HEK293 (cell line): ENCODE measurements at regions not wholly inside any gene's neighbourhood (a gene's known extent, or its start where the extent isn't known, plus 50 kb on each side); places are given as distances from the start of the nearest gene placed in this dataset.
A peak's percentile ranks its signal among the peaks of the same experiment; 100 is the strongest.

Experiments used
- CTCF ChIA-PET: fragments of 350-600 bp; formaldehyde crosslinking; extraction: SDS; loops from one replicate; lab custom pipeline; 2021; ENCODE audit warnings: antibody characterized with exemption; lab: Yijun Ruan, JAX
- POLR2A ChIA-PET: fragments of 300-600 bp; formaldehyde crosslinking; extraction: SDS; loops from one replicate; lab custom pipeline; 2020; ENCODE audit warnings: antibody characterized with exemption, inconsistent platforms; lab: Yijun Ruan, JAX
- H3K27ac ChIP-seq: fragments of 200-500 bp; sonication (Bioruptor generic); 2 replicates; pipeline ENCODE4 v1.5.1; 2014; ENCODE audit warnings: low read depth, low read length, control low read depth, inconsistent platforms; ENCODE audit errors: extremely low read depth
- H3K36me3 ChIP-seq, 2 experiments: fragments of 200-500 bp in 1 of 2; sonication (Bioruptor generic) in 1 of 2; 1 replicate in 1 of 2; 2 replicates in 1 of 2; pipeline ENCODE4 v1.5.1; 2014 to 2017; ENCODE audit warnings: inconsistent platforms in 2 of 2, low read length in 2 of 2; ENCODE audit not compliant: control insufficient read depth in 2 of 2, insufficient read depth in 1 of 2
- H3K4me1 ChIP-seq: fragments of 200-500 bp; sonication (Bioruptor generic); 2 replicates; pipeline ENCODE4 v1.5.1; 2014; ENCODE audit warnings: mild to moderate bottlenecking, low read length, inconsistent platforms; ENCODE audit not compliant: control insufficient read depth, insufficient read depth
- H3K4me3 ChIP-seq: 2 replicates; pipeline ENCODE4 v1.5.1; 2011; ENCODE audit warnings: low read depth, mild to moderate bottlenecking, control low read depth, low read length, moderate library complexity
- H3K9me3 ChIP-seq: fragments of 200-500 bp; sonication (Bioruptor generic); 2 replicates; pipeline ENCODE4 v1.5.1; 2014; ENCODE audit warnings: low read depth, low read length, inconsistent platforms; ENCODE audit not compliant: control insufficient read depth, insufficient read depth
- AEBP2 ChIP-seq: fragments of 450-650 bp; formaldehyde crosslinking; IDR thresholded peaks from 2 replicates; pipeline ENCODE4 v1.5.1; 2016; ENCODE audit warnings: missing biosample characterization, missing genetic modification characterization, borderline replicate concordance
- BCL11B ChIP-seq: fragments of 450-650 bp; formaldehyde crosslinking; IDR thresholded peaks from 2 replicates; pipeline ENCODE4 v1.5.1; 2016; ENCODE audit warnings: low read depth, missing biosample characterization, missing genetic modification characterization
- SP7 ChIP-seq: fragments of 450-650 bp; formaldehyde crosslinking; IDR thresholded peaks from 2 replicates; pipeline ENCODE4 v1.5.1; 2016; ENCODE audit warnings: missing biosample characterization, missing genetic modification characterization
- TRIM28 ChIP-seq: IDR thresholded peaks from 2 replicates; pipeline ENCODE4 v1.6.1; 2011; ENCODE audit warnings: low read length, control low read depth, borderline replicate concordance
- ZEB2 ChIP-seq: fragments of 450-650 bp; formaldehyde crosslinking; IDR thresholded peaks from 2 replicates; pipeline ENCODE4 v1.5.1; 2016; ENCODE audit warnings: missing biosample characterization, missing genetic modification characterization
- ZFHX2 ChIP-seq: fragments of 450-650 bp; formaldehyde crosslinking; conservative IDR thresholded peaks from 2 replicates; pipeline ENCODE4 v1.5.1; 2016; ENCODE audit warnings: missing biosample characterization, missing genetic modification characterization
- ZNF10 ChIP-seq: fragments of 450-650 bp; formaldehyde crosslinking; IDR thresholded peaks from 2 replicates; pipeline ENCODE4 v1.5.1; 2017; ENCODE audit warnings: missing biosample characterization, missing genetic modification characterization
- ZNF112 ChIP-seq: fragments of 450-650 bp; formaldehyde crosslinking; IDR thresholded peaks from 2 replicates; pipeline ENCODE4 v1.5.0; 2017; ENCODE audit warnings: missing biosample characterization, missing genetic modification characterization
- ZNF146 ChIP-seq: fragments of 450-650 bp; formaldehyde crosslinking; IDR thresholded peaks from 2 replicates; pipeline ENCODE4 v1.5.1; 2016; ENCODE audit warnings: missing biosample characterization, missing genetic modification characterization
- ZNF174 ChIP-seq: fragments of 450-650 bp; formaldehyde crosslinking; IDR thresholded peaks from 2 replicates; pipeline ENCODE4 v1.5.0; 2017; ENCODE audit warnings: missing biosample characterization, mild to moderate bottlenecking, missing genetic modification characterization
- ZNF2 ChIP-seq: fragments of 450-650 bp; formaldehyde crosslinking; IDR thresholded peaks from 2 replicates; pipeline ENCODE4 v1.5.1; 2016; ENCODE audit warnings: missing biosample characterization, missing genetic modification characterization
- ZNF202 ChIP-seq: fragments of 450-650 bp; formaldehyde crosslinking; IDR thresholded peaks from 2 replicates; pipeline ENCODE4 v1.5.1; 2016; ENCODE audit warnings: missing biosample characterization, missing genetic modification characterization, borderline replicate concordance
- ZNF221 ChIP-seq: fragments of 450-650 bp; formaldehyde crosslinking; IDR thresholded peaks from 2 replicates; pipeline ENCODE4 v1.5.1; 2017; ENCODE audit warnings: missing biosample characterization, missing genetic modification characterization, borderline replicate concordance
- ZNF394 ChIP-seq: fragments of 450-650 bp; formaldehyde crosslinking; IDR thresholded peaks from 2 replicates; pipeline ENCODE4 v1.5.1; 2016; ENCODE audit warnings: missing biosample characterization, missing genetic modification characterization, mild to moderate bottlenecking, moderate library complexity, borderline replicate concordance
- ZNF473 ChIP-seq: fragments of 450-650 bp; formaldehyde crosslinking; IDR thresholded peaks from 2 replicates; pipeline ENCODE4 v1.5.1; 2017; ENCODE audit warnings: missing biosample characterization, missing genetic modification characterization
- ZNF518A ChIP-seq: fragments of 450-650 bp; formaldehyde crosslinking; conservative IDR thresholded peaks from 2 replicates; pipeline ENCODE4 v1.5.1; 2016; ENCODE audit warnings: low read depth, missing biosample characterization, missing genetic modification characterization
- ZNF521 ChIP-seq: fragments of 450-650 bp; formaldehyde crosslinking; IDR thresholded peaks from 2 replicates; pipeline ENCODE4 v1.5.1; 2017; ENCODE audit warnings: missing biosample characterization, mild to moderate bottlenecking, missing genetic modification characterization
- ZNF560 ChIP-seq: fragments of 450-650 bp; formaldehyde crosslinking; IDR thresholded peaks from 2 replicates; pipeline ENCODE4 v1.5.1; 2017; ENCODE audit warnings: missing biosample characterization, missing genetic modification characterization, borderline replicate concordance
- ZNF670 ChIP-seq: fragments of 450-650 bp; formaldehyde crosslinking; IDR thresholded peaks from 2 replicates; pipeline ENCODE4 v1.5.1; 2016; ENCODE audit warnings: missing biosample characterization, missing genetic modification characterization, low read depth
- ZNF830 ChIP-seq: fragments of 450-650 bp; IDR thresholded peaks from 2 replicates; pipeline ENCODE4 v1.5.0; 2018; ENCODE audit warnings: missing biosample characterization, missing genetic modification characterization, low read depth, mild to moderate bottlenecking, moderate library complexity
- ZNF843 ChIP-seq: fragments of 450-650 bp; formaldehyde crosslinking; IDR thresholded peaks from 2 replicates; pipeline ENCODE4 v1.5.1; 2016; ENCODE audit warnings: missing biosample characterization, missing genetic modification characterization

- TF ChIP-seq ZNF518A (tag by site-specific recombination) = peak; percentile 23; the same call in 1 of the 2 replicates
- TF ChIP-seq ZNF10 (tag by site-specific recombination) = 0 out of 2 replicates have a peak, but pooled peaks have one; percentile 12
- no peak for TF ChIP-seq ZNF174
- 0 out of 2 replicates have a peak, but pooled peaks have one; percentile 34 for TF ChIP-seq TRIM28
- TF ChIP-seq ZNF221 = no peak
- peak; percentile 83; the same call in 1 of the 2 replicates for TF ChIP-seq SP7
Observed at GRCh38 chr2:207394812-207395534, 134.8 kb upstream of the CREB1 start (continued).

GRCh38 chr2:207395535-207396251, 134.1 kb upstream of the CREB1 start:
- no peaks in the 10 kb centered on the region for H3K9me3 ChIP-seq
- peaks cover 5% of the 10 kb centered on the region; the same call in 1 of the 2 replicates for H3K4me1 ChIP-seq
- H3K4me3 ChIP-seq = no peak overlapping the region
- no peak for TF ChIP-seq AEBP2 (tag by site-specific recombination)
- peak; percentile 75 for TF ChIP-seq ZNF146 (tag by site-specific recombination)
- no peak for TF ChIP-seq ZNF670 (tag by site-specific recombination)
- TF ChIP-seq ZNF830 (tag by site-specific recombination) = no peak
- H3K27ac ChIP-seq = no peak overlapping the region
- no peaks in the 10 kb centered on the region for H3K36me3 ChIP-seq
- ChIA-PET POLR2A (no interaction called here), CTCF (no interaction called here)

- ChIA-PET POLR2A (no interaction called here), CTCF (interaction anchor here (0.6 kb wide), 1 partner anchor 929 kb away, joined by 3 read pairs; no protein-coding TSS in a partner anchor)
- TF ChIP-seq ZNF394 (tag by site-specific recombination) (no peak), ZNF202 (no peak), ZNF843 (tag by site-specific recombination) (no peak), ZNF112 (tag by site-specific recombination) (no peak), ZNF2 (tag by site-specific recombination) (no peak), ZNF560 (tag by site-specific recombination) (no peak), ZFHX2 (tag by site-specific recombination) (no peak), ZNF473 (tag by site-specific recombination) (no peak), ZNF521 (no peak), BCL11B (tag by site-specific recombination) (no peak), ZEB2 (tag by site-specific recombination) (no peak), AEBP2 (tag by site-specific recombination) (no peak)
Observed at GRCh38 chr2:207397917-207398655, 131.7 kb upstream of the CREB1 start.

More at GRCh38 chr2:207397917-207398655, 131.7 kb upstream of the CREB1 start:
- Histone ChIP-seq H3K27ac (no peak overlapping the region), H3K9me3 (no peaks in the 10 kb centered on the region), H3K4me1 (no peaks in the 10 kb centered on the region), H3K4me3 (no peak overlapping the region), H3K36me3 (no peaks in the 10 kb centered on the region)
